HG03175 (cell line): ENCODE measurements at regions not wholly inside any gene's neighbourhood (a gene's known extent, or its start where the extent isn't known, plus 50 kb on each side); places are given as distances from the start of the nearest gene placed in this dataset.

ENCODE experiments used
- ATAC-seq: cut with Tn5 transposase; IDR thresholded peaks from one replicate; pipeline ENCODE4 v1.9.1; 2021; ENCODE audit warnings: mild to moderate bottlenecking, moderate library complexity; ENCODE audit not compliant: unreplicated experiment

DNA sequence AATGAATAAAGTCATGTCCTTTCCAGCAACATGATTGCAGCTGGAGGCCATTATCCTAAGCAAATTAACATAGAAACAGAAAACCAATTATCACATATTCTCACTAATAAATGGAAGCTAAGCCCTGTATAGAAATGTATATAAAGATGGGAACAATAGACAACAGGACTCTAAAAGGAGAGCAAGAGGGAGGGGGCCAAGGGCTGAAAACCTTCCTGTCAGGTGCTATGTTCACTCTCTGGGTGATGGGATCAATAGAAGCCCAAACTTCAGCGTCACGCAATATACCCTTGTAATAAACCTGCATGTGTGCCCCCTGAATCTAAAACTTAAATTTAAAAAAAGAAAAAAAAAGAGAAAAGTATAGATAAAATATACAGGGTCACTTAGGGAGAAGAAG, 163.7 kb upstream of the ACO1 start:
- no peak for ATAC-seq

DNA sequence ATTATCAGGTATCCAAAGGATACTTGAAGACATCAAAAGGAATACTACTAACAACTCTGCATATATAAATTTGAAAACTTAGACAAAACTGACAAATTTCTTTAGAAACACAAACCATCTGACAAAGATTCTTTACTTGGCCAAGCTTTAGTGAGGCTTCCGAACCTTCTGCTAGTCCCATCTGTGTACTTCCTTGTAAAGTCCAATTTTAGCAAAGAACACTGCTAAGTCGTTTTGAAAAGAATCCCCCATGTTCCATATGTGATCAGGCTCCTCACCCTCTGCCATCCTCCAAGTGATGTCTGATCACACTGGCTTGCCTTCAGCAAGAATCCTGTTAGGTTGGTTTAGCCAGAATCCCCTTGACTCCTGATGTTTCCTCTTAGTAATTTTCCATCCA, 150.0 kb upstream of the ACO1 start:
- ATAC-seq = no peak

GRCh38 chr9:32247168-32247567, 137.3 kb upstream of the ACO1 start:
- no peak for ATAC-seq

- no peak for ATAC-seq
Measured at GRCh38 chr9:32248189-32248712, 136.2 kb upstream of the ACO1 start.

- ATAC-seq = peak; percentile 82
Measured at GRCh38 chr9:32251539-32251938, 132.9 kb upstream of the ACO1 start.

GRCh38 chr9:32253731-32254130, 130.7 kb upstream of the ACO1 start:
- no peak for ATAC-seq

DNA sequence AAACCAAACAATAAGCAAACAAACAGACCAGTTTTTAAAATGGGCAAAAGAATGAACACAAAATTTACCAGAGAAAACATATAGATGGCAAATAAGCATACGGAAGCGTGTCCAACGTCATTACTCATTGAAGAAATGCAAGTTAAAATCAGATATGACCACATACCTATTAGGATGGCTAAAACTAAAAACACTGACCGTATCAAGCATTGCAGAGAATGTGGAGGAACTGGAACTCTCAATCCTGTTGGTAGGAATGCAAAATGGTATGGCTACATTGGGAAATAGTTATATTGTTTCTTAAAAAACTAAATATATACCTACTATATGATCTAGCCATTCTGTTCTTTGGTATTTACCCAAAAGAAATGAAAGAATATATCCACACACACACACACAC, 129.4 kb upstream of the ACO1 start:
- no peak for ATAC-seq

DNA sequence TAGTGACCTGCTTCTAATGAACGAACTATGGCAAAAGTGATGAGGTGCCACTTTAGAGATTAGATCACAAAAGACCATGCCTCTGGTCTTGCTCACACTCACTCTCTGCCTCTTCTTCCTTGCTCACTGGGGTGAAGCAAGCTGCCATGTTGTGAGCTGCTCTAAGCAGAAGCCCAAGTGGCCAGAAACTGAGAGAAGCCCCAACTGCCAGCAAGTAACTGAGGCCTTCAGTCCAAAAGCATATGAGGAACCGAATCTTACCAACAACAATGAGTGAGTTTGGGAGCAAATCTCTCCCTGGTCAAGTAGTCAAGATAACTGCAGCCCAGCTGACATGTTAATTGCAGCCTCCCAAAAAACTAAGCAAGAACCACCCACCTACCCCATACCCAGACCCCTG, 126.0 kb upstream of the ACO1 start:
- no peak for ATAC-seq

DNA sequence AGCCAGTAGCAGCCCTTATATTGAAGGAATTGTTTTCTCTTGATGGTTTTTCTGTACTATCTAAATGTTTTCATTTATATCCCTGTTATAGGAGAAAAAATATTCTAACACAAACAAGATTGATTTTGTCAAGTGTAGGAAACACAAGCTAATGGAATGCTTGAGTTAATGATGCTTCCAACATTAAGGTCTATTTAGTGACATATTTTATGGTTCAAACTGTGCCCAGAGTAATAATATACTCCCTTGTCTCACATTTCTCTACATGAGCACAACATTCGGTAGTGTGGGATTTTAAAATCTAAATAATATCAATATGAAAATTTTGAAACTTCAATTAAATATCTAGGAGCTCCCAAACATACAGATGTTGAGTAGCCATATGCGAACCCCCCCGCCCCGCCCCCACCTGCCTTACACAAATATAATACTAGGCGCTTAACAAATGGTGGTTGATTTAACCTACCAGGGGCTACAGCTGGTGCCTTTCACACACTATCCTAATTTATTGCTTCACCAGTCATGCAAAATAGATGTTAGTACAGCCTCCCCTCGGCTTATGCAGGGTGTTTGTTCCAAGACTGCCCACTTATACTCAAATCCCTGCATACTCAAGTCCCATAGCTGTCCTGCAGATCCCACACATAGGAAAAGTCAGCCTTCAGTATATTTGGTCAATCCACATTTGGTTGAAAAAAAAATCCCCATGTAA, 124.1 kb upstream of the ACO1 start:
- no peak for ATAC-seq

DNA sequence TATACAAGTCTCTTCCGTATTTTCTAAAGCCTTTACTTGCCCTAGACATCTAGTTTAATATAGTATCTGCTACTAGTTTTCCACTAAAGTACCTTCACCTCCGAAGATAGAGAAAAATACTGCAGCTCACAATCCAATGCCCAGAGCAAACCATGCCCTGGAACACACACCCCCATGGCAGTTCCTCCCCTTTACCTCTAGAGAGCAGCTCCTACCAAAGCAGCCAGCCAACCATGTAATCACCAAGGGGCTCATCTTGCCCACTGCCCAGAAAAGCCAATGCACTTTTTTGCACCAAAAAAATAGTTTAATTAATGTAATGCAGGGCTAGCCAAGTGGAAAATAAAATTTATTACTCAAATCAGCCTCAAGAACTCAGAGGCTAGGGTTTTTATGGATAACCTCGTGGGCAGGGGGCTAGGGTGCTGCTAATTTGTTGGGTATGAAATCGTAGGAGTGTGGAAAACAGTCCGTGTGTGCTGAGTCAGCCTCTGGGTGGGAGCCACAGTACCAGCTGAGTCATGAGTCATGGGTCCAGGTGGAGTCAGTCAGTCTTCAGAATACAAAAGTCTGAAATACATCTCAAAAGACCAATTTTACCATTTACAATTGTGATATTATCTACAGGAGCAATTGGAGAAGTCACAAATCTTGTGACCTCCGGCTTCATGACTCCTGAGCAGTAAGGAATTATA, 120.1 kb upstream of the ACO1 start:
- ATAC-seq = no peak

- ATAC-seq = no peak
Measured at GRCh38 chr9:32265037-32265436, 119.4 kb upstream of the ACO1 start.

GRCh38 chr9:32278991-32279390, 105.5 kb upstream of the ACO1 start:
- ATAC-seq = no peak

DNA sequence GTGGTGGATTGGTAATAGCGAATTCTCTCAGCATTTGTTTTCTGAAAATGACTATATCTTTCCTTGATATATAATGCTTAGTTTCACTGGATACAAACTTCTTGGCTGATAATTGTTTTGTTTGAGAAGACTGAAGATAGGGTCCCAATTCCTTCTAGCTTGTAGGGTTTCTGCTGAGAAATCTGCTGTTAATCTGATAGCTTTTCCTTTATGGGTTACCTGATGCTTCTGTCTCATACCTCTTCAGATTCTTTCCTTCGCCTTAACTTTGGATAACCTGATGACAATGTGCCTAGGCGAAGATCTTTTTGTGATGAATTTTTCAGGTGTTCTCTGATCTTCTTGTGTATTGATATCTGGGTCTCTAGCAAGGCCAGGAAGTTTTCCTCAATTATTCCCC, 94.7 kb upstream of the ACO1 start:
- ATAC-seq = no peak

DNA sequence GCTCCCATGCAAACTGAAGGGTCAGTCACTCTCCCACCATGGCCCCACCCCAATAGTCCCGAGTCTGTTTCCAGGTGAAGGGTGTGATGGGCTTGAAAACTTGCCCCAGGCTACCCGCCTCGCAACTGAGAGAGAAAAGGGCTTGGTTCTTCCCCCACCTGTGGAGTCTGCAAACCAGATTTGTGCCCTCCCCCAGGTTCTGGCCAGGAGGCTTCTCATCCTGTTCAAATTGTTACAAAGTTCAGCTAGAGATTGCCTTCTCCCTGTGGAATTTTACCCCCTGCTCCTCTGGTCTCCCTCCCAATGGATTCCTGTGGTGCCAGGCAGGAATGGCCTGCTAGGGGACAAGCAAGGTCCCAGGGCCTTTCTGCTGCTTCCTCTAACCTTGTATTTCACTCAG, 93.1 kb upstream of the ACO1 start:
- no peak for ATAC-seq

DNA sequence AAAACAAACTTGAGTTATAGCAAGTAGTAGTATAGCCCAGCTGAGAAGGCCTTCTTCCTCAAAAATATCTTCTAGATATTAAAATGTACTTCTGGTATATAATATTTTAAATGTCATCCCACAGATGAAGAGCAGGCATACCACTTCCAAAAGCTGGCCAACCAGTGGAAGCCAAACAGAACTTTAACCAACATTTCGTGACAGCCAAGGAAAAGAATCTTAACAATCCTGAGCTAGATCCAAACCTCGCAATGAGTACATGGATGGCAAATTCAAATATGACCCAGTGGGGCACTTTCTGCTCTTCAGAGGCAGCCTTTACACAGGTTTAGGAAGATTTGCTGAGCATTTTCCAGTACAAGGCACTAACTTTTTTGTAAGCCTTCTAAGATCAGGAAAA, 91.8 kb upstream of the ACO1 start:
- ATAC-seq = no peak

DNA sequence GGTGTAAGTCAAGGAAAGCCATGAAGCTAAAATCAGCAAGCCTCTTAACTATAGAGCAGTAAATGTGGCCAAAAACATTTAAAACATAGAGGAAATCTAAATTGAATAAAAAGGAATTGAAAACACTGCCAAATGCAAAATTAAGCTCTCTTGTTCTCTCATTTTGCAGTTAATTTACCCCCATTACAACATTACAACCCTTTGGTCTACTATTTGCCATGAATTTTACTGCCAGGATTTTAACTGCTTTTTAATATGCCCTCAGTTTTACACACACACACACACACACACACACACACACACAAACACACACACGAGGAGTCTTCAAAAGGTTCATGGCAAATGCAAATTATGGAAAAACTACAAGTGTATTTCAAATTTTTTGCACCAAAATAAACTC, 91.4 kb upstream of the ACO1 start:
- no peak for ATAC-seq

- no peak for ATAC-seq
Measured at GRCh38 chr9:32294106-32294505, 90.3 kb upstream of the ACO1 start.

DNA sequence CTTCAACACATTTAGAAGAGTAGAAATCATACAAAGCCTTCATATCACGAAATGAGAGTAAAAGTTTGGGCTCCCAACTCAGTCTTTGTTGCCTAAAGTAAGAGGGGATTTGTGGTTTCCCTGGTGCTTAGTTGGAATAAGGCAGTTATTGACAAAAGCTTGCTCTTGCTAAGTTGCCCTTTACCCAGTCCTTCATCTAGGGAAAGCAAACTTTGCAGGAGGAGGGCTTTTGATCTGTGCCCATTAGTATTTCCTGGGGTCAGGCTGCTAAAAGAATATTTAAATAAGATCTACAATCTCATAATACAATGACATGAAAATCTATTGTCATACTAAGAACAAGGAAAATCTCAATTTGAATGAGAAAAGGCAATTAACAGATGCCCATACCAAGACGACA, 84.1 kb upstream of the ACO1 start:
- no peak for ATAC-seq

DNA sequence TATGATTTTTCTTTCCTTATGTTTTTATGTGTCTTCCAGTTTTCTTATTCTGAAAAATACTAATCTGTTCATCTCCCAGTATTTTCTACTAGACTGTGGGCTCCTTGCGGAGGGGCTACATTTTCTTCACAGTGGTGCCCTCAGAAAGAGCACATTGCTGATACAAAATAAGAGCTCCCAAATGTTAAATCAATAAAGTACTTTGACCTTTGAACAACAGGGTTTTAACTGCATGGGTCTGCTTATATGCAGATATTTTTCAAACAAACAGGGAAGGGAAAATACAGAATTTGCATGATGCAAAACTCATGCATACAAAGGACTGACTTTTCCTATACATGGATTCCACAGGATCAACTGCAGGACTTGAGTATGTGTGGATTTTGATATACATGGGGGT, 79.9 kb upstream of the ACO1 start:
- ATAC-seq = no peak

DNA sequence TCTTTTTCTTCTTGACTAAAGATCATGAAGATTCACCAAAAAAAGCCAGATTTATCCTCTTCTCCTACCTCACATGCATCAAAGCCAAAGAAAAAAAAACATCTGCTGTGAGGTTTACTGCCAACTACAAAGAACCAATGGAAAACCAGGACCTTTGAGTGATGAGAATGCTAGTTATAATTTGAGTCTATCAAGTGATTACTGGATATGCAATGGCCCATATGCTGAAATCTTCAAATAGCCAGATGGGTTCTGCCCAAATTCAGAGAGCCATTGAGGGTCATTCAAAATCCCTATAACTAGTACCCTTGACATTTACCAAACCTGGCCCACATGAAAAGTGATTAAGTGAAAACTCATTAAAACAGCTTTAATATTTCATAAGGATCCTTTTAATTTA, 78.4 kb upstream of the ACO1 start:
- ATAC-seq = no peak

- ATAC-seq = no peak
Measured at GRCh38 chr9:32319312-32319929, 65.0 kb upstream of the ACO1 start.

DNA sequence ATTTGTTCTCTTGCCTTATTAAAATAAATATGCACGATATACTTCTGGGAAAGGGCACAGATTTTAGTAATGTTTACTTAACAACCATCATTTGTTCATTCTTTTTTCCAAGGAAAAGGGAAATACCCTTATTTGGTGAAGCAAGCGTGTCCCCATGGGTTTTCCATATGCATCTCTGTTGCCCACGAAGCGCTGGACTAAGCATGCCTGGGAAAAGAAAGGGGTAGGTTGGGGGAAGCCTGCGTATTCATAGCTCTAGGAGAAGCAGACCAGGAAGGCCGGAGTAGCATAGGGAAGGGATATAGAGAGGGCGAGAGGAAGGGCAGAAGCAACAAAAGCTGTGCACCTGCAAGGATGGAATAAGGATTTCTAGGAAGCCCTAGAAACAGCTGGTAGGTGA, 61.8 kb upstream of the ACO1 start:
- ATAC-seq = no peak
